ENCODE measurements at regions not wholly inside any gene's neighbourhood (a gene's known extent, or its start where the extent isn't known, plus 50 kb on each side); places are given as distances from the start of the nearest gene placed in this dataset.
"Not testable (repeated sequence)": the region's sequence is repeated elsewhere in the genome, so short reads cannot be mapped to it uniquely, and the experiment has no call there.

DNA sequence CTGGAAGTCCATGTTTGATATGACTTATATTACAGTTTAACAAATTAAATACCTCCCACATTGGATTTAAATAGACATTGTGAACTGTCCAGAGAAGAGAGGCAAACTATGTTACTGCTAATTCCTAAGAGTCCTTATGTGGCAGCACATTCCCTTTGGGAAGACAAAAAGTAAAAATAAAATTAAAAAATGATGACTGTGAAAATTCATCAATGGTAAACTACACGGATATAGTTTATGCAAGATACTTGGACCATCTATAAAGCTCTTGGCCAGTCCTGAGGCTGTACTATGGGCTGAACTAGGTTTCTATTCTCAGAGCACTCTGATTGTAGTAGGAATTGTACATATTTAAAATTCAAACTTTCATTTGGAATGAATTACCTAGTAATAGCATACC is 206.4 kb downstream of the LRRK2 start:
- no peaks in the 10 kb centered on the region for H3K4me1 ChIP-seq
- H3K9me3 ChIP-seq (replicated peaks in 1 of 11): no peaks in the 10 kb centered on the region
- no peak for TF ChIP-seq Cebpa-rat (IDR thresholded peaks at IDR 0.05)
- no peak overlapping the region for H3K4me2 ChIP-seq
- H3K36me3 ChIP-seq: no peaks in the 10 kb centered on the region
- no peak overlapping the region for H3K27ac ChIP-seq
- no peak overlapping the region for H3K9ac ChIP-seq
- H3K27me3 ChIP-seq: no peaks in the 10 kb centered on the region
- H4K20me1 ChIP-seq: no peaks in the 10 kb centered on the region
- no peak overlapping the region for H3K4me3 ChIP-seq

DNA sequence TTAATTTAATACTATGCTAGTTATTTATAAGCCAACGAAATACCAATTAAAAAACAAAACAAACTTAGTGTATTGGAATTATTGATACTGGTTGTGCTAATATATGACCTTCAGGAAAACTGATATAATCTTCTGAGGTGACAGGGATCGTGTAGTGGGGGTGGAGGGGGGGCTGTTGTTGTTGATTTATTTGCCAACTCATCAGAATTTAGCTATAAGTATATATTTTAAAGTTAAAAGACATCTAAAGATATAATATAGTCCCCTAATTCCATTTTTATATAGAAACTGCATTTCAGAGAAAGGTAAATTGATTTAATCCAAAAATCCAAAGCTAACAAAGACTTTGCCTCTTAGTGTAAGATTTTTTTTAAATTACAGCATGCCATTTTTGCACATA is 210.5 kb downstream of the LRRK2 start:
- H3K4me1 ChIP-seq: no peaks in the 10 kb centered on the region
- H3K27me3 ChIP-seq: no peaks in the 10 kb centered on the region
- H3K36me3 ChIP-seq: no peaks in the 10 kb centered on the region
- no peaks in the 10 kb centered on the region for H4K20me1 ChIP-seq
- no peak overlapping the region for H3K27ac ChIP-seq
- H3K9me3 ChIP-seq (replicated peaks in 1 of 11): no peaks in the 10 kb centered on the region
- H3K4me3 ChIP-seq: no peak overlapping the region
- H3K4me2 ChIP-seq: no peak overlapping the region
- H3K9ac ChIP-seq: no peak overlapping the region
- no peak for TF ChIP-seq Cebpa-rat (IDR thresholded peaks at IDR 0.05)

DNA sequence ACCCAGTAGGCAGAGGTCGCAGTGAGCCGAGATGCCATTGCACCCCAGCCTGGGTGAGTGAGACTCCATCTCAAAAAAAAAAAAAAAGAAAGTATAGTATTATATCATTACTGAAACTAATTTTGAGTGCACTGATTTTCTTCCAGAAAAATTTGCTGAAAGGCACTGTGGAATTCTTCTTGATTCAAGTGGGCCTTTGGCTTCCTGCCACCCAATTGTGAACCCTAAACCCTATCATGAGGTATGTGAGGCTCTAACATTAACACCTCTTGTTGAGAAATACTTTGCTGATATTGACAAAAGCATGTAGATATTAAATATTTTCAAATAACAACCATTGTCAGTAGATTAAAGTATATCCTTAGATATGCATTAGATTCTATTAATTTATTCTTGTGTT is 211.2 kb downstream of the LRRK2 start:
- H3K4me3 ChIP-seq: no peak overlapping the region
- no peaks in the 10 kb centered on the region for H3K9me3 ChIP-seq (replicated peaks in 1 of 11)
- H3K9ac ChIP-seq: no peak overlapping the region
- no peak overlapping the region for H3K4me2 ChIP-seq
- H3K36me3 ChIP-seq: no peaks in the 10 kb centered on the region
- TF ChIP-seq Cebpa-rat (IDR thresholded peaks at IDR 0.05): no peak
- no peak overlapping the region for H3K27ac ChIP-seq
- no peaks in the 10 kb centered on the region for H4K20me1 ChIP-seq
- H3K4me1 ChIP-seq: no peaks in the 10 kb centered on the region
- no peaks in the 10 kb centered on the region for H3K27me3 ChIP-seq

DNA sequence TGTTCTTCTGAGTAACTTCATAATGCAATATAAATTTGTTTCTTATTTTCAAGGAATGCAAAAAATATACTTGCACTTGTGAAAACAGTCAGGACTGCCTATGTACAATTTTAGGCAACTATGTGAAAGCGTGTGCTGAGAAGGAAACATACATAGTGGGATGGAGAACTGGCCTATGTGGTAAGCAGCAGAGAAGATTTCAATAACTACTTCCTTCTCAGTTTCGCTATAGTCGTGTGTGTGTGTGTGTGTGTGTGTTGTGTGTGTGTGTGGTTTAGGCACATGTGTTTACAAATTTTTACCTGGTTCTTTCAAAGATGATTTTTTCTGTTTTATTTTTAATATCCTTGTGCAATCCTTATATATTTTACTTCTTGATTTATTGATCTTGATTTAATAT is 211.8 kb downstream of the LRRK2 start:
- H3K4me2 ChIP-seq: no peak overlapping the region
- no peaks in the 10 kb centered on the region for H3K4me1 ChIP-seq
- no peaks in the 10 kb centered on the region for H3K36me3 ChIP-seq
- H3K9me3 ChIP-seq (replicated peaks in 1 of 11): no peaks in the 10 kb centered on the region
- H3K27ac ChIP-seq: no peak overlapping the region
- no peak for TF ChIP-seq Cebpa-rat (IDR thresholded peaks at IDR 0.05)
- H4K20me1 ChIP-seq: no peaks in the 10 kb centered on the region
- H3K4me3 ChIP-seq: no peak overlapping the region
- H3K9ac ChIP-seq: no peak overlapping the region
- no peaks in the 10 kb centered on the region for H3K27me3 ChIP-seq

DNA sequence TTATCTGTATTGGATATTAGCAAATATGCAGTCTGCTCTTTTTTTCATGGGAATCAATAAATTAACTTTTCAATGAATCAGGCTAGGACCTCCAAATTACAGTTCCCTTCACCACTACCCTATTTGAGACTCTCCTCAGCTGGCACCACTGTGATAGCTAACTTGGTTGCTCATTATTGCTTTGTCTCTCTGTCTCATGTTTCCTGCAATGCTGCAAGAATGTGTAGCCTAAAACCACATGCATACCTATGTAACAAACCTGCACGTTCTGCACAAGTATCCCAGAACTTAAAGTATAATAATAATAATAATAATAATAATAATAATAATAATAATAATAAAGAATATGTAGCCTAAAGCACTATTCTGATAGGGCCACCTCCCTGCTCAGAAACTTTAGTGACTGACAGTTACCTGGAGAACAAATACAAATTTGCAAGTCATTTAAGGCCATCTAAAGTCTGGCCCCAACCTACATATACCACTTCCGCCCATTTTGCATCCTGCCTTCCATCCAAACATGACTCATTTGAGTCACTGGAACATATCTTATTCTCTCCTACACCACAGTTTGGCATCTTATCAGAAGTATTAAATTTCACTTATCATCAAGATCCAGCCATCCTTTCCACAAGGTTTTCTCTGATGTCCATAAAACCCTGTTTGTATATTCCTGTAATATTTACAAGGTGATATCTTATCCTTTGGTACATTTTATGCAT is 215.1 kb downstream of the LRRK2 start:
- no peak overlapping the region for H3K4me2 ChIP-seq
- H3K27me3 ChIP-seq: no peaks in the 10 kb centered on the region; a peak in 1 of 22 replicates
- H3K9ac ChIP-seq: no peak overlapping the region
- TF ChIP-seq Cebpa-rat (IDR thresholded peaks at IDR 0.05): no peak
- no peaks in the 10 kb centered on the region for H3K36me3 ChIP-seq
- no peaks in the 10 kb centered on the region for H4K20me1 ChIP-seq
- H3K27ac ChIP-seq: no peak overlapping the region
- no peak overlapping the region for H3K4me3 ChIP-seq
- no peaks in the 10 kb centered on the region for H3K9me3 ChIP-seq (replicated peaks in 1 of 11)
- no peaks in the 10 kb centered on the region for H3K4me1 ChIP-seq

DNA sequence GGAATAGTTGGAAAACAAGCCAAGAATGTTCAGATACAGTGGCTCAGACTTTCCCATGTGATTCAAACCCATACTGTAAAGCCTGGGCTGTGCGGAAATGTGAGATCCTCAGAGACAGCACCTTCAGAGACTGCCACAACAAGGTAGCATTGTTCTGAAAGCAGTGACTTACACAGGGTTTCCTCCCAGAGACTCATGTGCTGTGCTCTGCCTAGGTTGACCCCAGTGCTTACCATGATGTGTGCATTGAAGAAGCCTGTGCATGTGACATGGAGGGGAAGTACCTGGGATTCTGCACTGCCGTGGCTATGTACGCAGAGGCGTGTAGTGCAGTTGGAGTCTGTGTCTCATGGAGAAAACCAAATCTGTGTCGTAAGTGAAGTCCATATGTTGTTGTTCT is 219.4 kb downstream of the LRRK2 start:
- H3K9me3 ChIP-seq (replicated peaks in 1 of 11): peaks cover 0 to 5% (median 0%) of the 10 kb centered on the region in 11 experiments; a peak in 5 of 22 replicates
- no peak overlapping the region for H3K9ac ChIP-seq
- H3K27me3 ChIP-seq: no peaks in the 10 kb centered on the region; a peak in 1 of 22 replicates
- no peak overlapping the region for H3K4me3 ChIP-seq
- no peaks in the 10 kb centered on the region for H3K36me3 ChIP-seq
- no peak overlapping the region for H3K4me2 ChIP-seq
- no peak for TF ChIP-seq Cebpa-rat (IDR thresholded peaks at IDR 0.05)
- no peaks in the 10 kb centered on the region; a peak in 1 of 20 replicates for H3K4me1 ChIP-seq
- no peak overlapping the region for H3K27ac ChIP-seq
- H4K20me1 ChIP-seq: no peaks in the 10 kb centered on the region

DNA sequence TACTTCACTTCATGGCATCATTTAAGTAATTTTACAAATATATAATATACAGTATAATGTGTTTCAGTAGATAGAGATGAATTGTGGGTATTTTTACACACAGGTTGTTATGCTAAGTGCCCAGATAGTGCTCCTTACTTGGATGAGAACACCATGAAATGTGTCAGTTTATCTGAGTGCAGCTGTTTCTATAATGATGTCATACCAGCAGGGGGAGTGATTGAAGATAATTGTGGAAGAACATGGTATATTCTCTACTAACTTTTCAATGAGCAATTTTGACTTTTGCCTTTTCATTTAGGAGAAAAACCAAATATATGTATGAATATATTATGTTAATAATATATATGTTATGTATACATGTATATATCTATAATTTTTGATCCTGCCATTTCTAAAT is 221.6 kb downstream of the LRRK2 start:
- no peak overlapping the region for H3K4me3 ChIP-seq
- H3K36me3 ChIP-seq: no peaks in the 10 kb centered on the region
- no peak overlapping the region for H3K4me2 ChIP-seq
- H4K20me1 ChIP-seq: no peaks in the 10 kb centered on the region
- TF ChIP-seq Cebpa-rat (IDR thresholded peaks at IDR 0.05): no peak
- H3K9me3 ChIP-seq (replicated peaks in 1 of 11): peaks cover 0 to 5% (median 0%) of the 10 kb centered on the region in 11 experiments; a peak in 5 of 22 replicates
- H3K9ac ChIP-seq: no peak overlapping the region
- H3K4me1 ChIP-seq: no peaks in the 10 kb centered on the region; a peak in 1 of 20 replicates
- no peaks in the 10 kb centered on the region; a peak in 1 of 22 replicates for H3K27me3 ChIP-seq
- no peak overlapping the region for H3K27ac ChIP-seq

DNA sequence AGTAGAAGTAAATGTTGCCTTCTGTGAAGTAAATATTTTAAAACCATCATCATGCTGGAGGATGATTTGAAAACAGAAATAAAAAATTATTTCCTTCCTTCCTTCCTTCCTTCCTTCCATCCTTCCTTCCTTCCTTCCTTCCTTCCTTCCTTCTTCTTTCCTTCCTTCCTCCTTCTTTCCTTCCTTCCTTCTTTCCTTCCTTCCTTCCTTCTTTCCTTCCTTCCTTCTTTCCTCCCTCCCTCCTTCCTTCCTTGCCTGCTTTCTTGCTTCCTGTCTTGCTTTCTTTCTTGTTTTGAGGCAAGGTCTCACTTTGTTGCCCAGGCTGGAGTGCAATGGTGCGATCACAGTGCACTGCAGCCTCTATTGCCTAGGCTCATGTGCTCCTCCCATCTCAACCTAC is 223.7 kb downstream of the LRRK2 start:
- not testable (repeated sequence) for H3K27me3 ChIP-seq; H3K4me1 ChIP-seq; H3K27ac ChIP-seq; H3K36me3 ChIP-seq; H3K9ac ChIP-seq; H3K4me2 ChIP-seq; H3K9me3 ChIP-seq (replicated peaks in 1 of 11); H3K4me3 ChIP-seq; H4K20me1 ChIP-seq

DNA sequence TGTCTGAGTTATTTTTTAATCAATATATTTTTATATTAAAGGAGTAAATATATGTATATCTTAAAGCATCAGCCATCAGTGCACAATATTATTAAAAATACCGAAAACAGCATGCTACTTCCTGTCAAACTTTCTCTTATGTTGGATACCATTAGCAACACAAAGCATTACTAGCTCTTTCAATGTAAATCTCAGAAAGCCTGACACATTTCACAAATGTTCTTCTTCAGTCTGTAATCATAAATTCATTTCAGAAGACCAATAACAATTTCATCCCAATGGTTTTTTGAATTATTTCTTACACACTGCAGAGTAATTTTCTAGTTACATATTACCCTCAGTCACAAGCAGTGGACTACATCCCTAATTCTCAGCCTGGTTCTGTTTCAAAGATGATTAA is 226.9 kb downstream of the LRRK2 start:
- no peak overlapping the region for H3K4me2 ChIP-seq
- no peak overlapping the region for H3K9ac ChIP-seq
- no peaks in the 10 kb centered on the region for H3K36me3 ChIP-seq
- H3K4me1 ChIP-seq: no peaks in the 10 kb centered on the region; a peak in 1 of 20 replicates
- TF ChIP-seq Cebpa-rat (IDR thresholded peaks at IDR 0.05): no peak
- H3K4me3 ChIP-seq: no peak overlapping the region
- no peaks in the 10 kb centered on the region for H4K20me1 ChIP-seq
- no peaks in the 10 kb centered on the region for H3K27me3 ChIP-seq
- no peak overlapping the region for H3K27ac ChIP-seq
- peaks cover 0 to 5% (median 0%) of the 10 kb centered on the region in 11 experiments; a peak in 5 of 22 replicates for H3K9me3 ChIP-seq (replicated peaks in 1 of 11)

DNA sequence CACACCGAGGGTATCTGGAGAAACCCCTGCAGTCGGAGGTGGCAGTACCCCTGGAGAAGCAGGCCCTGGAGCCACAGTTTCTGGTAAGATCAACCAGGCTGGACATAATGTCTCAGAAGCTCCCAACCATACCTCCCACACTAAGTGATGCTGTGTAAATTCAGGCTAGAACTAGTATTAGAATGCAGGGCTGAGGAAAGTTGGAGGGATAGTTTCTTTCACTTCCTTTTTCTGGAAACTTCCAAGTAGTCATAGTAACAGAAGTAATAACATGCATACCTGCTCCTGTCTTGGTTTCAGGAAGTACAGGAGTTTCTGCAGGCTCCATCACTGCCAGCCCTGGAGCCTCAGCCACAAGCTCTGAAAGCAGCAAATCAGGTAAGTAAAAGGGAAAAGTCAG is 228.1 kb upstream of the CNTN1 start:
- no peaks in the 10 kb centered on the region for H3K36me3 ChIP-seq
- H3K4me2 ChIP-seq: no peak overlapping the region
- H3K4me3 ChIP-seq: no peak overlapping the region
- 0 out of 22 replicates have a peak, but pooled peaks cover 0 to 4% (median 0%) of the 10 kb centered on the region in 11 experiments for H3K9me3 ChIP-seq (replicated peaks in 1 of 11)
- no peak overlapping the region for H3K9ac ChIP-seq
- no peak for TF ChIP-seq Cebpa-rat (IDR thresholded peaks at IDR 0.05)
- no peaks in the 10 kb centered on the region for H4K20me1 ChIP-seq
- no peaks in the 10 kb centered on the region for H3K4me1 ChIP-seq
- H3K27ac ChIP-seq: no peak overlapping the region
- H3K27me3 ChIP-seq: no peaks in the 10 kb centered on the region

All from BLaER1 treated with 17β-estradiol and CSF1 and Interleukin-3, amounts not matched to agents 10 nM and 100 nM (cell line).